Fibroblast of the aortic adventitia (primary cell): ENCODE measurements at regions not wholly inside any gene's neighbourhood (a gene's known extent, or its start where the extent isn't known, plus 50 kb on each side); places are given as distances from the start of the nearest gene placed in this dataset.

ENCODE experiments used
- DNase-seq: peaks from one replicate; pipeline ENCODE4 v3.0.0-alpha.2; 2010; ENCODE audit warnings: low read depth
- H3K4me3 ChIP-seq: 2 replicates; pipeline ENCODE4 v1.5.1; 2011; ENCODE audit warnings: low read depth, mild to moderate bottlenecking, control low read depth, low read length, moderate library complexity
- CTCF ChIP-seq: IDR thresholded peaks from 2 replicates; pipeline ENCODE4 v1.5.1; 2011; ENCODE audit warnings: mild to moderate bottlenecking, low read length, control low read depth, inconsistent platforms; ENCODE audit not compliant: insufficient read depth

GRCh38 chr1:5708346-5709245, 283.6 kb downstream of the NPHP4 start:
- DNase-seq: no peak
- no peak for TF ChIP-seq CTCF
- no peak overlapping the region for H3K4me3 ChIP-seq

GRCh38 chr1:5707566-5708345, 284.5 kb downstream of the NPHP4 start:
- no peak for DNase-seq
- no peak overlapping the region for H3K4me3 ChIP-seq
- TF ChIP-seq CTCF: no peak

GRCh38 chr1:5706239-5706638, 286.0 kb downstream of the NPHP4 start:
- no peak for TF ChIP-seq CTCF
- DNase-seq: no peak
- H3K4me3 ChIP-seq: no peak overlapping the region

- no peak for TF ChIP-seq CTCF
- no peak for DNase-seq
- no peak overlapping the region for H3K4me3 ChIP-seq
Measured at GRCh38 chr1:5705751-5706150, 286.5 kb downstream of the NPHP4 start.

- H3K4me3 ChIP-seq: no peak overlapping the region
Measured at GRCh38 chr1:5704561-5705514, 287.4 kb downstream of the NPHP4 start.

More at GRCh38 chr1:5704561-5705514, 287.4 kb downstream of the NPHP4 start:
- DNase-seq: no peak
- TF ChIP-seq CTCF: no peak
